T-helper 1 cell treated with Interleukin-12 subunit alpha and Interleukin-12 subunit beta and Interleukin-4 antibody, amounts not matched to agents 30 μg/mL and 1 μg/mL, for 36 hours (primary cell): ENCODE measurements at regions not wholly inside any gene's neighbourhood (a gene's known extent, or its start where the extent isn't known, plus 50 kb on each side); places are given as distances from the start of the nearest gene placed in this dataset.
"Not testable (repeated sequence)": the region's sequence is repeated elsewhere in the genome, so short reads cannot be mapped to it uniquely, and the experiment has no call there.

ENCODE experiments used
- H3K27ac Mint-ChIP-seq: one replicate; pipeline ENCODE4 v1.8.0; 2021; ENCODE audit warnings: mild to moderate bottlenecking, mixed read lengths
- H3K27me3 Mint-ChIP-seq: one replicate; pipeline ENCODE4 v1.8.0; 2021; ENCODE audit warnings: low read depth, mixed read lengths
- H3K36me3 Mint-ChIP-seq: one replicate; pipeline ENCODE4 v1.8.0; 2021; ENCODE audit warnings: low read depth, mixed read lengths
- H3K4me1 Mint-ChIP-seq: one replicate; pipeline ENCODE4 v1.8.0; 2021; ENCODE audit warnings: low read depth, mixed read lengths
- H3K4me3 Mint-ChIP-seq: one replicate; pipeline ENCODE4 v1.8.0; 2021; ENCODE audit warnings: mild to moderate bottlenecking, moderate library complexity, mixed read lengths
- H3K9me3 Mint-ChIP-seq: one replicate; pipeline ENCODE4 v1.8.0; 2021; ENCODE audit warnings: mixed read lengths

- H3K27me3 Mint-ChIP-seq, H3K4me1 Mint-ChIP-seq, H3K36me3 Mint-ChIP-seq, H3K27ac Mint-ChIP-seq, H3K4me3 Mint-ChIP-seq: not testable (repeated sequence)
- peaks cover 80% of the 10 kb centered on the region for H3K9me3 Mint-ChIP-seq
These were observed 5277.5 kb upstream of the TPTE start for GRCh38 chr21:5243715-5244375.

GRCh38 chr21:5244376-5244718 lies 5277.0 kb upstream of the TPTE start:
- not testable (repeated sequence) for H3K4me3 Mint-ChIP-seq, H3K27ac Mint-ChIP-seq, H3K36me3 Mint-ChIP-seq, H3K4me1 Mint-ChIP-seq, H3K27me3 Mint-ChIP-seq
- H3K9me3 Mint-ChIP-seq: peaks cover 80% of the 10 kb centered on the region

GRCh38 chr21:5244954-5245353 lies 5276.4 kb upstream of the TPTE start:
- H3K9me3 Mint-ChIP-seq: peaks cover 80% of the 10 kb centered on the region
- H3K36me3 Mint-ChIP-seq, H3K27ac Mint-ChIP-seq, H3K4me3 Mint-ChIP-seq, H3K27me3 Mint-ChIP-seq, H3K4me1 Mint-ChIP-seq: not testable (repeated sequence)

GRCh38 chr21:5246416-5246815 lies 5275.0 kb upstream of the TPTE start:
- peaks cover 83% of the 10 kb centered on the region for H3K9me3 Mint-ChIP-seq
- not testable (repeated sequence) for H3K27me3 Mint-ChIP-seq, H3K4me3 Mint-ChIP-seq, H3K4me1 Mint-ChIP-seq, H3K27ac Mint-ChIP-seq, H3K36me3 Mint-ChIP-seq

GRCh38 chr21:5247399-5247798 lies 5274.0 kb upstream of the TPTE start:
- peaks cover 80% of the 10 kb centered on the region for H3K9me3 Mint-ChIP-seq
- H3K4me3 Mint-ChIP-seq, H3K27me3 Mint-ChIP-seq, H3K4me1 Mint-ChIP-seq, H3K36me3 Mint-ChIP-seq, H3K27ac Mint-ChIP-seq: not testable (repeated sequence)

GRCh38 chr21:5250128-5250527 lies 5271.3 kb upstream of the TPTE start:
- H3K27me3 Mint-ChIP-seq, H3K36me3 Mint-ChIP-seq, H3K4me3 Mint-ChIP-seq, H3K27ac Mint-ChIP-seq, H3K4me1 Mint-ChIP-seq: not testable (repeated sequence)
- peaks cover 69% of the 10 kb centered on the region for H3K9me3 Mint-ChIP-seq

GRCh38 chr21:5251162-5251561 lies 5270.2 kb upstream of the TPTE start:
- H3K4me1 Mint-ChIP-seq, H3K36me3 Mint-ChIP-seq, H3K27me3 Mint-ChIP-seq, H3K4me3 Mint-ChIP-seq, H3K27ac Mint-ChIP-seq: not testable (repeated sequence)
- peaks cover 64% of the 10 kb centered on the region for H3K9me3 Mint-ChIP-seq

- not testable (repeated sequence) for H3K36me3 Mint-ChIP-seq, H3K27me3 Mint-ChIP-seq, H3K4me3 Mint-ChIP-seq, H3K4me1 Mint-ChIP-seq, H3K27ac Mint-ChIP-seq
- peaks cover 57% of the 10 kb centered on the region for H3K9me3 Mint-ChIP-seq
These were observed 5269.5 kb upstream of the TPTE start for GRCh38 chr21:5251866-5252265.
